ENCODE measurements at regions not wholly inside any gene's neighbourhood (a gene's known extent, or its start where the extent isn't known, plus 50 kb on each side); places are given as distances from the start of the nearest gene placed in this dataset.

DNA sequence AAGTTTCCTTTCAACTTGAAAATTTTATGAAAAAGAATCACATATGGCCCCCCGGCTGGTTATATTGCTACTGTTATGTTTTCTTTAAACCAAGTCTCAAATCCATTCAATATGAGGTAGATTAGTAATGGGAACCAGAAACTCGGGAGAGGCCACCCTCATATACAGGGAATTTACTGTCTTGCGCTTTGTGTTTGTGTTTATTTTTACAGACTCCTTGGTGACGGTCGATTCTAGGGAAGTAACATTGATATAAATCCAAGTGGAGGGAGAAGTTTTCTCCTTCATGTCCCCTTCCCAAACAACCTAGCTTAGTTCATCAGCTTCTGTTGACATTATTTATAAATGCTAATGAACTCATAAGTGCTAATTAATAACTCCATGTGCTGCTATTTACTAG, 163.5 kb upstream of the LMO4 start:
- DNase-seq = no peak

DNA sequence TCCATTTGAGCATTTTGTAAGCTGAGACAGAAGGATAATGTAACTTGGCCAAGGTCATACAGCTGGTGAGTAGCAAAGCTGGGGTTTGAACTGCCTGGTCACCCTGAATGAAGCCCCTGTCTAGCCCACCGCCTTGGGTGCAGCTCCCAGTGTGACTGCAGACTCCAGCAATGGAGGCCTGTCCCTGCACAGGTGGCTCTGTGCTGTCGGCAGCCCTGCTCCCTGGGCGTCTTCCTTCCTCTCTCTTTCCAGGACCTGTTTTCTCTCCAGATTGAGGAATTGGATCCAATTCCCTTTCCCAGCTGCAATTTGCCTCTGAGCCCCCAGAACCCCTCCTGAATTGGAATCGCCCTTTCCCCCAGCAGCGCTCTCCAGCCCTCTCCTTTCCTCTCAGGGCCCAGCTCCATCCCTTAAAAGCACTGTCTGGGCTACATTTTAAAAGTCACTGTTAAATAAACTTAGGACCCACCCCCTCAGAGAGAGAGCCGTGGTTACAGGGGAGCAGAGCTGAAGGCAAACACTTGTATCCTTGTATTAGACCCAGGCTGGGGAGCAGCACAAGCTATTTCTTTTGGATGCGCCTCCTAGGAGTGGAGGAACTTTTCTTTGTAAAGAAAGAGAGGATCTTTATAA, 161.4 kb upstream of the LMO4 start:
- DNase-seq = no peak

DNA sequence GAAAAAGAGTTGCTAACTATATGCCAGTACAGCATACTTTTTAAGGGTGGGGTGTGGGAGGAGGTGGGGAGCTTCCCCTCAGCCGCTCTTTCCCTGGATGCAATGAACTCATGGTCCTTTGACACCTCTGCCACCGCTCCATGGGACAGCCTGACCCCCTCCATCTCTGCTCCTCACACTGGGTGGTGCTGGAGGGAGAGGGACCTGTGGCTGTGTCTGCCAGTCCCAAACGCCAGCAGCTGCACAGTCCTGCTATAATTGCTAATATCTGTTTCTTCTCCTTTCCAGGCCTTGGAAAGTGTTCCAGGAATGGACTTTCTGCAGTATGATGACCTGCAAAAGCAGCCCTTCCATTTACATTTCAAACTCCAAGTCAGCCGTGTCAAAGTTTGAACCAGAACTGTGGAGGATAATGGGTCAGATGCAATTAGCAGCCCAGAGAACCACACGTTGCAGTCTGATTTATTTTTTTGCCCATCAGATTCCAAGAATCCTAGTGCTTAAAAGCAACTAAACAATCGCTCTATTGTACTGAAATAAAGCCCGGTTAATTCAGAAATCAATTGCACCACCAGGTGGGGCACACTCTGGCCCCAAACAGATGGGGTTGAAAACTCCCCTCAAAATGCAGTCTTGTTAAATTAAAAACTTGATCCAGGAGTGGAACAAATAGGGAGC, 160.7 kb upstream of the LMO4 start:
- no peak for DNase-seq

DNA sequence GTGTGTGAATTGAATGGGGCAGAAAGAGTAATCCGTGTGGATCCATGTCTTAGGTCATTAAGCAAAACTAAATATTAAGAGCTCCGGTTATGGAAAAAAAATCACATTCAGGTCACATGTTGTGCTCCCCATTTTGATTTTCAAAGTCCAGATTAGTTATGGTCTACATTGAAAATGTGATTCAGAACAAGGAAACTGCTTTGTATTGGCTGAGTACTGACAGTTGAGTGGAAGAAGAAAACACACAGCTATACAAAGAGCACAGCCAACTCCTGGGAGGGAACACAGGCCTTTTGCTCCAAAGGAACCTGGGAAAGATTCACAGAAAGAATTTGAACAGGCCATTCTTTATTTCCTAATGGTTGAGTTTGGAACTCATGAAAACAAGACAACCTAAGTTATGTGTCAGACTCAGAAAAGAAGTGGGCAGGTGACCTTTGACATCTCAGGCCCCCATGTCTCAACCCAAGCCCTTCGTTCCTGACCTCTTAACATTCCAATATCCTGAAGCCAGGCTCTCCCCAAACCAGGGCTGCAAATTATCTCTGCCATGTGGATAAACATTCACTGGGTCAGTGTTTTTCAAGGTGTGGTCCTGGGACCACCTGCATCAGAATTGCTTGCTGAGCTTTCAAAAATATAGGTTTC, 159.3 kb upstream of the LMO4 start:
- no peak for DNase-seq

DNA sequence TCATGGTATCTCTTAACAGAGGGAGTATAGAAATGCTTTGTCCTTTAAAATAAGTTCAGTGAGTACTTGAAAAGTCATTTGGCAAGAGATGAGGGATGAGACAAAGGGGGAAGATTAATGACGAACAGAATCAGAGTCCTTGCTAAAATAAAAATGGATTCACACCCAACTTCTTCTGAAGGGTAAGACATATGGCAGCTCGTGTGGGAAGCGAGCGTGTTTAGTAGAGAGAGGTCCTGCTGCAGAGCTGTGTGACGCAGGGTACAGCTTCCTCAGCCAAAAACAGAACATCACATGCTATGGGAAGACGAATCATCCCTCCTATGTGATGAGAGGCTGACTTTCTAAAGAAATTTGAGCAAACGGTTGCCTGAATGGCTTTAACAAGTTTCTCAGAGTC, 158.5 kb upstream of the LMO4 start:
- no peak for DNase-seq

DNA sequence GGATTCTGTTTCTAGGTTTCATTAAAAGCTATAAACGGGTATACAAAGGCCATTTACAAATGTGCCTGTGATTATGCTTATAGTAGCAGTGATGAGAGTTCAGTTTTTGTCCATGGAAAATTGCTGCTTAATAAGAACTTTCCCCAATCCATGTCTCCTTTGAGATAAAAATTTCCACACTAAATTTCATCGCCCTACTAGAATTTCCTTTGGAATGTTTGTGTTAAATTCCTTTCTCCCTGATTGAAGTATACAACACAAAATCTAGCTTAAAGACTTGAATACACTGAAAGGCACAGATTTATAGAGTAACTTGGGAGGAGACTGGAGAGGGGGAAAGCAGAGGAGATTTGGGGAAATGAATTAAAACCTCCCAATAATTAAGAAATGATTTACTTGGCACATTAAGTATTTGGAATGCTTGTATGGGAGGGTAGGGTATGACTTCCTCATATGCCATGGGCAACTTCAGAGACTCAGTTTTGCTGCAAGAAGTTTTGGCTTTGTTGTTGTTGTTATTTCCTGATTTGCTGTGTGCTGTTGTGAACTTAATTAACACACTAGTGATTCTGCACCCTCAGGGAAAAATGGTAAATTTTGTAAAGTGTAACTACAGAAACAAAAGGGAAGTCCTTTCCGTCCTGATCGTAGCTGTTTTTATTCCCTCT, 157.6 kb upstream of the LMO4 start:
- no peak for DNase-seq

DNA sequence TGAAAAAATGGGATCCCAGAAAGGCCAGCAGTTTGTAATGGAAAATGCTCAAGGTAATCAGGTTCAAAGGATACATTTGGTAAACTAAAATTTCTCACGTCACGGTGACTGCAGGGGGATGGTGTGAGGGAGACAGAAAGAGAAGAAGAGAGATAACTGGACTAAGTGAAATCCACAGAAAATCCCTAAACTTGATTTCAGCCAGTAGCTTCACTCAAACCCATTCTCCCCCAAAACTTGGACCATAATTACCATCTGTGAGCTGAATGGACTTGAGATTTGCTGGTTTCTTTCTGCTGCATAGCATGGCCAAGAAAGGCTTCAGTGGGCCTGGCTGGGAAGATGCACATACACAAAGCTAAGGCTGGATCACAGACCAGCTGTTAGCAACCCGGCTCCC, 155.4 kb upstream of the LMO4 start:
- DNase-seq = no peak

DNA sequence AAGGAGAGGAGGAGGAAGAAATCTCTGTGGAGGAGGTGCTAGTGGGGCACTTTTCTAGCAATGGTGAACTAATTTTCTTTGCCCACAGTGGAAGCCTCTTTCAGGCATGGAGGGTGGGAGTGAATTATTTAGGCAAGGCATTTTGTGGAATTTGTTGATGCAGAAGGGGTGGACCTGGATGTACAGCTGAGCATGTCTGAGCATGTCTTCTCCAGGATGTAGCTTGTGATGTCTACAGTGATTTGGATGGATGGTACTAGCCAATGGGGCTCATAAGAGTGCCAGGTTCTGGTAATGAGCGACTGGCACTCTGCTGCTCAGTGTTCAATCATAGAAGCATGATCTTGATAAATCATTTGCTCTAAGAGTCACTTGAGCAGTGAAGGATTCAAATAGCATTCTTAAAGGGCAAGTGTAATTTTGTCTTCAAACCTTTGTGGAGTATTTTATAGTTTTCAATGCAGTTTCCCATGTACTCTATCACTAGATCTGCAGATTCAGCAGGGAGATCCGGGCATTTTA, 153.9 kb upstream of the LMO4 start:
- no peak for DNase-seq

DNA sequence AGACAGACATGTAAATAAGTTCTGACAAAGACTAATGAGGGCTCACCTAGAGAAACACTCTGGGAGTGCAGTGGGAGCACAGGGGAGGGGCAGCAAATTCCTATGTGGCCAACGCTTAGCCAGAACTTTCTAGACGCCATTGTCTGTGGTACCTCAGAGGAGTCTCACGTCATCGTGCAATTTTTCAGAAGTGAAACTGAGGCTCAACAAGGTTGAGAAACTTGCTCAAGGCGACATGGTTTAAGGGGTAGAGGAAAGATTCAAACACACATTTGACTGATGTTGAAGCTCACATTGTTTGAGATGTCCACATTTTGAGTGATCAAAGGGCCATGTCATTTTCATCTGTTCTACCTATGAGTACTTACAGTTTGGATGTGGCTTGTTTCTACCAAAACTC, 152.6 kb upstream of the LMO4 start:
- no peak for DNase-seq

DNA sequence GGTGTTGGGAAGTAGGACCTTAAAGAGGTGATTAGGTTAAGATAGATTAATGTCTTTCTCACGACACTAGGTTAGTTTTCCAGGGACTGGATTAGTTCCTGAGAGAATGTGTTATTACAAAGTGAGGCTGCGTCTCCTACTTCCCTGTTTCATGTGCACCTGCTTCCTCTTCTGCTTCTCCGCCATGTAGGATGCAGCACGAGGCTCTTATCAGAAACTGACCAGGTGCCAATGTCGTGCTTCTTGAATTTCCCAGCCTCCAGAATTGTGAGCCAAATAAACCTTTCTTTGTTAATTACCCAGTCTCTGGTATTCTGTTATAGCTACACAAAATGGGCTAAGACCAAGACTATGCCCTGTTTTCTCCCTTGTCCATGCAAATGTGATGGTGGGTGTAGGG, 152.2 kb upstream of the LMO4 start:
- no peak for DNase-seq

DNA sequence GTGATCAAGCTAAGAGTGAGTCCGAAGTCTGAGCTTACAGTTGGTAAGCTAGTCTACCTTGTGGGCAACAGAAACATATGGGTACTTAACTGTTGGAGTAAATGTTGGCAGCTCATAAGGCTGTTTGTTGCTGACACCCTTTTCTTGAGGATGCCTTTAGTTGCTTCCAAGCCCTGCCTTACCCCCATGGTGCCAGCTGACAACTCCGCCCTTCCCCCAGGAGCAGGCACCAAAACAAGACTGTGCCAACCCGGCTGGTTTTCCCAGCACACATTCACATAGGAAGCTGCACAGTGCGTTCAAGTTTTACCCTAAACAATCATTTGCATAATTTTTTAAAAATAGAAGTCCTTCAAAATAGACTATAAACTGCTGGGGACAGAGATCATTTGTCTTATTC, 150.2 kb upstream of the LMO4 start:
- DNase-seq = no peak

DNA sequence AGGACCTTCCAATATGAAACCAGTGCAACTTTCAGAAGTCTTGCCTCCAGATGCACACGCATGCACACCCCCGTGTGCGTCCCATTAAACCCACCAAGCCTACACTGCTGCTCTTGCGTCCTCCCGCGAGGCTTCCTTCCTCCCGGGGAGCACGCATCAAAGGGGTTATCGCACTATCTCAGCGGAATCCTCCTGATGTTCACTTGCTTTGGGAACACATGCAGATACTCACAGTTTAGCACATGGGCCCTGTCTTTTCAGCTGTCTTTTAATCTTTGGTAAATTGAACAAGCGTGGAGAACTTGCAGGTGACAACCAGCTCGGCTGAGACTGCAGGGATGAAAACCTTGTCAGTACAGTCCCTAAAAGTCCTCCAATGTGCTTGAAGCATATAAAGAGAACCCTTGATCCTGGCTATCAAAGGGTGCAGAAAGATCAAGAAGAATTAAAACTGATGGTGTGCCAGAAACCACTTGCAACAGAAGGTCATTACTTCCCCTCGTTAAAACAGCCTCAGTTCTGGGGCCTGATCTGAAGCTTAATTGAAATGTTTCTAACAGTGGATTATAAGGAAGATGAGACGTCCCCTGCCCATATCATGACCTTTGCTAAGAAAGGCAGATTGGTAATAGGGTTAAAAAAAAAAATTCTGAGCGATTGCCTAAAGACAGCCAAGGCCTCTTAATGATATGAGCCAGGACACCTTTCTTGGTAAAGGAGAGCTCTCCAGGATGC, 149.4 kb upstream of the LMO4 start:
- no peak for DNase-seq

DNA sequence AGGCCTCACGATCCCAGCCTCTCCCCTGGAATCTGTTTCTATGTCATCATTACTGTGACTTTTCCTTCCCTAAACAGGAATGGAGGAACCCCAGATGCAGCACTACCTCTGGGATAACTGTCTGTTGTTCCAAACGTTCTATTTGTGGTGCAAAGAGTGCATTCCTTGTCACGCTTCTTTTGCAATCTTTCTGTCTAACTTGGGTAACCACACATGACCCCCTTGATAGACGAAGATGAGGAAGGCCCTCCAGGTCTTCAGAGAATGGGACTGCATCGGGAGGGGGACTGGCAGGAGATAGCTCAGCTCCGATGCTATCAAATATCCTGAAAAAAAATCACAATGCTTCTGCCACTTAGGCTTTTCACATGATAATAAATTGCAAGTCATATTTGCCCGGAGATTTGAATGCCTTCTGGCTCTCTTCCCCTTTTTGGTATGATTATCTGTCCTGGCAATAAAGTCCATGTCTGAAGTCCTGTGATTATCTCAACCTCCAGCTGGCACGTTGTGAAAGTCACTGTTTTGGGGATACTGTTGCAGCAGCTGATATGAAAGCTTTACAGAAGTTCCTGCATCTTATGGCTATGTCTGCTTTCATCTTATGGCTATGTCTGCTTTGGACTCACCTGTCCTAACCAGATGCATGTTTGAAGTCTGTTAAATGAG, 148.7 kb upstream of the LMO4 start:
- DNase-seq = no peak

DNA sequence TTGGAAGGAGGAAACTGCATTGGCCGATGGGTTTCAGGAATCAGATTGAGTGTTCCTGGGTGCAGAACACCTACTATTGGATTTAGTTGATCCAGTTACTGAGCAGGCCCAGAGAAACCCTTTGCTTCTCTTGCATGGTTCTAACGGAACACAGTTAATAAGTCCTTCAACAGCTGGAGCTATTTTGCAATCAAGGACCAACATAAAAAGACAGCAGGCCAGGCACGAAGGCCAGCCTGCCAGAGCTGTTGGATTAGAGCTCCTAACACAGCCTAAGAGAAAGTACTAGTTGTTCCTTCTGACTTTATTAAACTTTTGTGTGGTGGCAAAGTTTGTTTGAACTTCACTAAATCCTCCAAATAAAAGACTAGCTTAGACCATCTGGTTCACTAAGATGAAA, 148.0 kb upstream of the LMO4 start:
- no peak for DNase-seq

DNA sequence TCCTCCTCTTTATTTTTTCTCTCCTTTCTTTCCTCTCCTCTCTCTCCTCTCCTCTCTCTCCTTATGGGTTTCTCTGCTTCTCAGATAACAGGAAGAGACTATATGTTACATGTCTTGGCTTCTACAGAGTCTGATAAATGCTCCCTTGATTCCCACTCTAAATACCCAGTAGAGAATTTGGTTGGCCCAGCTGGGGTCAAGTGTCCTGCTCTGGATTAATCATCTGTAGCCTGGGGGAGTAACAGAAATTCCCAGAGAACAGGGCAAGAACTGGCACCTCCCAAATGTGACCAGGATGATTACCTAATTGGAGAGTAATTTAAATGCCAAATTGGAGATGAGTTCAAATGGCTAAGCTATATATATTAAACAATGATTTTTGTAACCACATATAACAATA, 146.1 kb upstream of the LMO4 start:
- no peak for DNase-seq

DNA sequence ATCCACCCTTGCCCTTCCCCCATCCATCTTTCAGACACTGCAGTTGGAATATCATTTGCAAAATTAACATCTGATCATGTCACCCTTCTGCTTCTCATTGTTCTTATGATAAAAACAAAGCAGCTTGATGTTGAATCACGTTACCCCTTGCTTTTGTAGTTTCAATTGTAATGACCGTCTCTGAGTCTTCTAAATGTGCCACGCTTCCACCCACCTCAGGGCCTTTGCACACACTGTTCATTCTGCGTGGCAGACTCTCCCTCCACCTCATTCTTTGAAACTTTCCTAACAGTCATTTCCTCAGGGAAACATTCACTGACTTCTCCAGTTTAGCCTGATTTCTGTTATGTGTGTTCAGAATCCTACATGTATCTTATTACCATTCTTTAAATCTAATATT, 143.6 kb upstream of the LMO4 start:
- DNase-seq = no peak

DNA sequence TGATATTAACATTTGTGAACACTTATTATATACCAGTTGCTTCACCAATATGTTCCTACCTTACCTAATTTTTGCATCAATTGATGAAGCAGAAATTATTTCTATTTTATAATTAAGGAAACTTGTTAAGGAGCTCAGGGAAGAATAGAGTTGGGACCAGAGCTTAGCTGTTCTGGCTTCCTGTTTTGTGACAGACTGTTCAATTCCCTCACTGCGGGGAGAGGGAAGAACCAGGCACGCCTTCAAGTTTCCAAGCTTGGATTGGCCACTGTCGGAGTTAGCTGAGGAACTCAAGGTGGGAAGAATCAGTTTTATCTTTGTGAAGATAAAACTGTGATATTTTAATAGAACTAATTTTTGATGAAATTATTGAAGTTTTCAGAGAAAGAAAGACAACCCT, 142.3 kb upstream of the LMO4 start:
- DNase-seq = no peak

DNA sequence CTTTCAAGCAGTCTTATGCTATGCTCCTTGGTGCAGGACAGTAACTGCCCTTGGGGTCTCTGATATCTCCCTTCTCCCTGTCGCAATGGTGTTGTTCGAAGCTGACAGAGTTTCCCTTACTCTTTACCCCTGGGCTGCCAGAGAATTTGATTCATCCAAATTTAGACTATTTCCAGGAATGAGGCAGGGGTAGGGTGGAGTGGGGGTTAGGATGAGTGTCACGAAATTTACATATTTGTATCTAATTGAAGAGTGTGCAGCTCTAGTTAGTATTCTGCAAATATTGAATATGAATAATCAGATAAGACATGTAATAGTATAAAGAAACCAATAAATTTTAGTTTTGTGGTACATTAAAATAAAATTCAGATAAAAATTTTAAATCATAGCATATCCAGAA, 140.0 kb upstream of the LMO4 start:
- DNase-seq = no peak

DNA sequence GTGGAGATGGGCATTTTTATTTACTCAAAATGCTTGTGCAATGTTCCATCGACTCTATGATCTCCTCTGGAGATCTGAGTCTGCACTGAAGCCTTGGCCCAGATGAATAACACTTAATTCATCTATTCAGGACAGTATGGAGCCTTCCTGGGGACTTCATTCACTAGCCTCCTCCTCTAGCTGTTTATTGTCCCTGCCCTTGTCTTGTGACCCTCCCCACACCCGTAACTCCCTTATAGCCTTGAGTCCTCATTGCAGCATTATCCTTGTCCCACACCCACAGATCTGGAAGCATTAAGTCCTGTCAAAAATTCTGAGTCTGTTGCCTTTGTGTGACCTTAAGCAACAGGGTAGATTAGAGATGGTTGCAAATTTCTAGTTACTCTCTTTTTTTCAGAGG, 138.3 kb upstream of the LMO4 start:
- no peak for DNase-seq

DNA sequence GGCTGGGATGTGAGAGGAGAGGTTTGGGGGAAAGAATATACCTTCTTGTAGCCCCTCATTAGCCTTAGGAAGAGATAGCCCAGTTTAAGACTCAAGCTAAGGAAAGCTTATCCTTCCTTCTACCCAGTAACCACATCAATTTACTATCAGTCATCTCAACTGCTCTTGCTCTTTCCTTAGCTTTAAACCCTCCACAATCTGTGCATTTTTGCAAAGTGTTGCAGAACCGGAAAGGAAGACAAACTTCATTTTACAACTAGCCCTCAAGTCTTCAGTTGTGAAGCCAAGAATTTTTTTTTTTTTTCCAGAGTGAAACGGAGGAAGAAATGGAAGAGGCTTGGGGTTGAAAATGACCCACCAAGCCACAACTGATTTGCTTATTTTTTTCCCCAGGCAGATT, 137.0 kb upstream of the LMO4 start:
- DNase-seq = no peak

DNA sequence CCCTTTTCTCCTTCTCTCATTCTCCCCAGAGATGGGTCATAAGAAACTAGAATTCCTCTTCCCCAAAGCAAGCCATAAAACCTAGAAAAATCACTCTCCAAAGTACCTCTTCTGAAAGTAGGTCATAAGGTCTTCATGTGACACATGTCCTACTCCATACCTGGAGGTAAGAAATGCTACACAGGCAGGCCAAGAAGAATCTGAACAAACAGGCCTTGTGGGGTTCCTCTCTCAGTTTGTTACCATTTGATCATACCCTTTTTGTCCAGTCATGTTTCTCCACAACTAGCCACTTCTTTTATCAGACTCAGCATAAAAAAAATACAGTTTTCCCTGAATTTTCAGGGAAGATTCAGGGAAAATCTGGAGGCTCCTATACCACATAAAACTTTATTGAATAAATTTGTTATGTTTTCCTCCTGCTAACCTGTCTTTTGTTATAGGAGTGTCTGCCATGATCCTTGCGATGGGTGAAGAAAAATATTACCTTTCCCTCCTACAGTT, 134.4 kb upstream of the LMO4 start:
- DNase-seq = no peak

DNA sequence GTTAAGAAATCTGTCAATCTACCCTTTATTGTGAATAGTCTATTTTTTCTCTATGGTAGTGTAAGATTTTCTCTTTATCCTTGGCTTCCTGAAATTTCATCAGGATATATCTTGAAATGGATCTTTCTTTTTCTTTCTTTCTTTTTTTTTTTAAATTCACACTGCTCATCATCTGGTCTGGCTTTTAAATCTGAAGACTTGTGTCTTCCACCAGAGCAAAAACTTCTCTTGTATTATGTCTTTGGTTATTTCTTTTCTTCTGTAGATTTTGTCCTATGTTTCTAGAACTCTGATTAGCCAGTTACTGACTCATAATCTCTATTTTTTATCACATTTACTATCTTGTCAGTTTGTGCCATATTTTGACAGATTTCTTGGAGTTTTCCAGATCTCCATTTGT, 133.8 kb upstream of the LMO4 start:
- DNase-seq = no peak
